ENCODE measurements at regions not wholly inside any gene's neighbourhood (a gene's known extent, or its start where the extent isn't known, plus 50 kb on each side); places are given as distances from the start of the nearest gene placed in this dataset.
A peak's percentile ranks its signal among the peaks of the same experiment; 100 is the strongest.

DNA sequence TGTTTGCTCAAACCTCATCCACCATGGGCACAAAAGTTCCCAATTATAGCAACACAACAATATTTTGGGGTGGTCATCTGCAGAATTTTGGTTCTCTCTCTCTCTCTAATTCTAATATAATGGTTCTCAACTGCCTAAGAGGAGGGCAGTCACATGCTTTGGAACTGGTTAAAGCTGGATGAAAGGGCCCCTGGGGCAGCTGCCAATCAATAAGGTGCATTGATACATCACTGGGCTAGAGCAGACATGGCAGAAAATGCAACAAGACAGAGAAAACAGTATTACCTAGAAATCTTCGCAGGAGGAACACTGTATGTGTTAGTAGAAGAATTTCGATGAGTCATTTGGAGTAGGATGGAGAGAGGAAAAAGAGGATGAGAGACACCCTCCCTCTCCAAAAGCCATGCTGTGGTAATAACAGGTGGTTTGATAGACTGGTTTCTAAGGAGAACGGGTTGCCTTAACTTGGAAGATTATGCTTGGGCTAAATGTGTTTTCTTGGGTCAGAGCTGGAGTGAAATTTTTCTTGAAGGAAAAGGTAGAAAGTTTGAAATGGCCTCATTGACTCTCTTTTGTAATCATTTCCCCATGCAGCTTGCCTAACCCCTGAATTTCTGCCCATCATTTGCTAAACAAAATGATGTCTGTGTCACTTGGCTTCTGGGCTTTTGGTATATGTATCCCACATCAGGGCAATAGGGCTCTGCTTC, 67.1 kb upstream of the HIF1A start:
- Histone ChIP-seq H3K4me1 (replicated peaks in 1 of 4; ENCODE audit: control insufficient read depth in 3 of 4, insufficient read depth in 4 of 4, low read length in 3 of 4) (peaks cover 0 to 8% (median under 1%) of the 10 kb centered on the region in 4 experiments; a peak in 2 of 7 replicates), H3K36me3 (ENCODE audit: control insufficient read depth in 2 of 4, insufficient read depth in 4 of 4, low read length in 3 of 4) (no peaks in the 10 kb centered on the region), H3K79me1 (ENCODE audit: low read depth, low read length) (no peaks in the 10 kb centered on the region), H3K27me3 (replicated peaks in 1 of 4; ENCODE audit: control insufficient read depth in 3 of 4, extremely low read depth in 1 of 4, insufficient read depth in 3 of 4, low read length in 3 of 4) (no peaks in the 10 kb centered on the region), H4K5ac (ENCODE audit: insufficient read length, low read depth, low read length) (no peak overlapping the region), H3K79me2 (ENCODE audit: control insufficient read depth in 1 of 2, insufficient read depth in 2 of 2, low read length in 2 of 2) (no peaks in the 10 kb centered on the region), H3K18ac (ENCODE audit: extremely low read depth, low read length) (no peak overlapping the region), H2BK20ac (ENCODE audit: low read length) (no peak overlapping the region), H3K4ac (replicated peaks; ENCODE audit: insufficient read length, low read depth, low read length) (no peak overlapping the region), H4K20me1 (replicated peaks in 1 of 2; ENCODE audit: control insufficient read depth in 1 of 2, insufficient read depth in 2 of 2, low read length in 2 of 2) (no peaks in the 10 kb centered on the region), H3K9me3 (ENCODE audit: insufficient read depth in 2 of 2, low read depth in 1 of 2, low read length in 1 of 2) (no peaks in the 10 kb centered on the region), H3K14ac (ENCODE audit: insufficient read length) (no peak overlapping the region), H2AFZ (ENCODE audit: low read length) (peak overlapping the region; percentile 88; the same call in 1 of the 2 replicates), H2BK12ac (ENCODE audit: low read depth, low read length) (no peak overlapping the region), H3K23ac (ENCODE audit: insufficient read length) (no peak overlapping the region), H2BK5ac (ENCODE audit: low read depth, low read length) (no peak overlapping the region), H3K4me3 (ENCODE audit: extremely low read depth in 1 of 4, insufficient read depth in 2 of 4, low read depth in 3 of 4, low read length in 4 of 4) (no peak overlapping the region), H3K9ac (replicated peaks in 1 of 4; ENCODE audit: extremely low read depth in 1 of 4, low read depth in 3 of 4, low read length in 3 of 4) (no peak overlapping the region), H2BK120ac (replicated peaks; ENCODE audit: low read depth, low read length) (no peak overlapping the region), H3K27ac (ENCODE audit: low read depth, low read length) (no peak overlapping the region), H3K23me2 (ENCODE audit: low read depth, low read length) (no peaks in the 10 kb centered on the region), H3K56ac (replicated peaks; ENCODE audit: insufficient read length, low read depth, low read length) (no peak overlapping the region), H4K8ac (ENCODE audit: extremely low read depth, insufficient read depth, low read length) (no peak overlapping the region), H4K91ac (replicated peaks; ENCODE audit: insufficient read length, low read length) (no peak overlapping the region), H2BK15ac (ENCODE audit: low read length) (no peak overlapping the region), H2AK5ac (ENCODE audit: low read depth, low read length) (no peak overlapping the region), H3K4me2 (ENCODE audit: insufficient read depth in 1 of 2, low read depth in 2 of 2, low read length in 2 of 2) (no peak overlapping the region)
- ChIA-PET POLR2A (ENCODE audit: partially characterized antibody) (no interaction called here), CTCF (ENCODE audit: partially characterized antibody) (no interaction called here)
- no peak for FAIRE-seq
- WGBS, 2 experiments (ENCODE audit: extremely low coverage in 1 of 2, insufficient coverage in 1 of 2, insufficient read length in 1 of 2, insufficient replicate concordance in 2 of 2, low coverage in 1 of 2, low lambda C conversion rate in 2 of 2, missing lambda C conversion rate in 1 of 2): 87% methylated on average over 3 of the region's 3 CpGs; no CpG with 5 or more reads in 1 of the 2 experiments
- TF ChIP-seq BACH1 (IDR thresholded peaks at IDR 0.05; ENCODE audit: low read length) (peak; percentile 37; the same call in 1 of the 2 replicates), CTBP2 (IDR thresholded peaks at IDR 0.05; ENCODE audit: borderline replicate concordance, insufficient read depth, insufficient read length, low read length) (no peak), CREB1 (IDR thresholded peaks at IDR 0.05) (no peak)
- DNase-seq (ENCODE audit: low read depth in 1 of 2, low spot score in 2 of 2): no peak

All from H1 (cell line).